H9 (cell line): ENCODE measurements at regions not wholly inside any gene's neighbourhood (a gene's known extent, or its start where the extent isn't known, plus 50 kb on each side); places are given as distances from the start of the nearest gene placed in this dataset.

Experiments used
- DNase-seq: peaks from one replicate; pipeline ENCODE4 v3.0.0-alpha.2; 2017
- H2AFZ ChIP-seq: one replicate; pipeline ENCODE4 v1.6.1; 2013; ENCODE audit warnings: mild to moderate bottlenecking, low read length, control low read depth, moderate library complexity
- H2AK5ac ChIP-seq: 2 replicates; pipeline ENCODE4 v1.6.1; 2013; ENCODE audit warnings: low read length, control low read depth, mixed read lengths; ENCODE audit not compliant: insufficient read length
- H2BK120ac ChIP-seq: one replicate; pipeline ENCODE4 v1.6.1; 2013; ENCODE audit warnings: low read depth, mild to moderate bottlenecking, low read length, control low read depth, inconsistent platforms; ENCODE audit not compliant: poor library complexity, severe bottlenecking
- H2BK12ac ChIP-seq: 2 replicates; pipeline ENCODE4 v1.6.1; 2013; ENCODE audit warnings: low read length, control low read depth, mixed read lengths, low read depth; ENCODE audit not compliant: insufficient read length
- H2BK15ac ChIP-seq: 2 replicates; pipeline ENCODE4 v1.6.1; 2013; ENCODE audit warnings: low read depth, low read length, control low read depth
- H2BK20ac ChIP-seq: one replicate; pipeline ENCODE4 v1.6.1; 2013; ENCODE audit warnings: low read depth, mild to moderate bottlenecking, low read length, control low read depth, inconsistent platforms; ENCODE audit not compliant: poor library complexity, severe bottlenecking
- H2BK5ac ChIP-seq: 2 replicates; pipeline ENCODE4 v1.6.1; 2013; ENCODE audit warnings: low read length, control low read depth, mixed read lengths; ENCODE audit not compliant: insufficient read length
- H3K14ac ChIP-seq: 2 replicates; pipeline ENCODE4 v1.6.1; 2013; ENCODE audit warnings: low read length, control low read depth; ENCODE audit not compliant: insufficient read depth
- H3K18ac ChIP-seq: 2 replicates; pipeline ENCODE4 v1.6.1; 2013; ENCODE audit warnings: low read depth, mild to moderate bottlenecking, mixed read lengths, low read length, control low read depth; ENCODE audit not compliant: insufficient read length
- H3K23ac ChIP-seq: 2 replicates; pipeline ENCODE4 v1.6.1; 2013; ENCODE audit warnings: low read length, control low read depth, mixed read lengths, low read depth; ENCODE audit not compliant: insufficient read length
- H3K23me2 ChIP-seq: 2 replicates; pipeline ENCODE4 v1.6.1; 2013; ENCODE audit warnings: low read depth, mild to moderate bottlenecking, mixed read lengths, low read length, control low read depth; ENCODE audit not compliant: insufficient read length, poor library complexity, severe bottlenecking
- H3K27ac ChIP-seq: 2 replicates; pipeline ENCODE4 v1.5.1; 2013; ENCODE audit warnings: low read length, control low read depth, mixed read lengths, low read depth; ENCODE audit not compliant: insufficient read length
- H3K27me3 ChIP-seq: 2 replicates; pipeline ENCODE4 v1.6.1; 2013; ENCODE audit warnings: low read length, control low read depth, inconsistent platforms; ENCODE audit not compliant: insufficient read depth
- H3K4ac ChIP-seq: 2 replicates; pipeline ENCODE4 v1.6.1; 2013; ENCODE audit warnings: low read depth, mild to moderate bottlenecking, control low read depth, inconsistent platforms, low read length, moderate library complexity
- H3K4me1 ChIP-seq: 2 replicates; pipeline ENCODE4 v1.6.1; 2013; ENCODE audit warnings: low read length, control low read depth, inconsistent platforms; ENCODE audit not compliant: insufficient read depth
- H3K4me2 ChIP-seq: 2 replicates; pipeline ENCODE4 v1.6.1; 2013; ENCODE audit warnings: low read length, control low read depth, mixed read lengths; ENCODE audit not compliant: insufficient read length, insufficient read depth
- H3K56ac ChIP-seq: 2 replicates; pipeline ENCODE4 v1.6.1; 2013; ENCODE audit warnings: low read depth, mild to moderate bottlenecking, mixed read lengths, low read length, control low read depth; ENCODE audit not compliant: insufficient read length
- H3K79me1 ChIP-seq: 2 replicates; pipeline ENCODE4 v1.6.1; 2013; ENCODE audit warnings: low read depth, mild to moderate bottlenecking, moderate library complexity, low read length, control low read depth, inconsistent platforms; ENCODE audit not compliant: insufficient read depth, poor library complexity, severe bottlenecking
- H3K79me2 ChIP-seq: 2 replicates; pipeline ENCODE4 v1.6.1; 2013; ENCODE audit warnings: low read length, control low read depth, inconsistent platforms; ENCODE audit not compliant: insufficient read depth
- H3K9ac ChIP-seq: 2 replicates; pipeline ENCODE4 v1.6.1; 2013; ENCODE audit warnings: low read length, control low read depth, mixed read lengths; ENCODE audit not compliant: insufficient read length; ENCODE audit errors: extremely low read depth
- H3K9me3 ChIP-seq: one replicate; pipeline ENCODE4 v1.6.1; 2013; ENCODE audit warnings: low read depth, low read length, inconsistent platforms; ENCODE audit not compliant: control insufficient read depth
- H3T11ph ChIP-seq: one replicate; pipeline ENCODE4 v1.6.1; 2013; ENCODE audit warnings: mild to moderate bottlenecking, low read length, control low read depth, inconsistent platforms
- H4K20me1 ChIP-seq: one replicate; pipeline ENCODE4 v1.6.1; 2013; ENCODE audit not compliant: control insufficient read depth, insufficient read length, insufficient read depth
- H4K5ac ChIP-seq: 2 replicates; pipeline ENCODE4 v1.6.1; 2013; ENCODE audit warnings: low read depth, mild to moderate bottlenecking, mixed read lengths, low read length, control low read depth; ENCODE audit not compliant: insufficient read length
- H4K8ac ChIP-seq: replicated peaks from 2 replicates; pipeline ENCODE4 v1.6.1; 2013; ENCODE audit warnings: low read length, control low read depth, mixed read lengths, low read depth; ENCODE audit not compliant: insufficient read length
- H4K91ac ChIP-seq: 2 replicates; pipeline ENCODE4 v1.6.1; 2013; ENCODE audit warnings: low read depth, mild to moderate bottlenecking, moderate library complexity, mixed read lengths, low read length, control low read depth; ENCODE audit not compliant: insufficient read length
- H3K27ac Mint-ChIP-seq, 3 experiments: 2 replicates in 2 of 3; 3 replicates in 1 of 3; pipeline ENCODE4 v1.8.0; 2020 to 2021; ENCODE audit warnings: mixed read lengths in 3 of 3, mild to moderate bottlenecking in 1 of 3, moderate library complexity in 1 of 3
- H3K27me3 Mint-ChIP-seq: 2 replicates; pipeline ENCODE4 v1.8.0; 2021; ENCODE audit warnings: low read depth, mild to moderate bottlenecking, moderate library complexity, mixed read lengths
- H3K36me3 Mint-ChIP-seq, 3 experiments: 2 replicates in 2 of 3; 3 replicates in 1 of 3; pipeline ENCODE4 v1.8.0; 2020 to 2021; ENCODE audit warnings: low read depth in 3 of 3, mixed read lengths in 3 of 3; ENCODE audit not compliant: insufficient read depth in 1 of 3
- H3K4me1 Mint-ChIP-seq, 2 experiments: 2 replicates each; pipeline ENCODE4 v1.8.0; 2020; ENCODE audit warnings: mixed read lengths in 2 of 2
- H3K4me3 Mint-ChIP-seq, 2 experiments: 2 replicates in 1 of 2; 3 replicates in 1 of 2; pipeline ENCODE4 v1.8.0; 2020 to 2021; ENCODE audit warnings: mild to moderate bottlenecking in 2 of 2, mixed read lengths in 2 of 2, moderate library complexity in 1 of 2
- H3K9me3 Mint-ChIP-seq, 2 experiments: 2 replicates in 1 of 2; 3 replicates in 1 of 2; pipeline ENCODE4 v1.8.0; 2020; ENCODE audit warnings: mild to moderate bottlenecking in 2 of 2, mixed read lengths in 2 of 2, moderate library complexity in 1 of 2
- CTCF ChIP-seq: fragments of 200-600 bp; sonication (generic); conservative IDR thresholded peaks from 3 replicates; pipeline ENCODE4 v1.8.0; 2021; ENCODE audit warnings: antibody characterized with exemption, mild to moderate bottlenecking
- WGBS: extraction: QIAGEN DNeasy Blood & Tissue Kit; methylation state at CpG from one replicate; pipeline ENCODE4 v1.1.7; 2013; ENCODE audit warnings: missing lambda C conversion rate, low lambda C conversion rate, mixed read lengths; ENCODE audit not compliant: insufficient read length; ENCODE audit errors: extremely low coverage; 5-methylcytosine and 5-hydroxymethylcytosine counted together

- Histone ChIP-seq H2AK5ac (no peak overlapping the region), H3K18ac (no peak overlapping the region)
- no CpG with 5 or more reads among the region's 1 CpG for WGBS
These were observed 264.9 kb upstream of the CCDC54 start for GRCh38 chr3:107112356-107112755.

More at GRCh38 chr3:107112356-107112755, 264.9 kb upstream of the CCDC54 start:
- H3K56ac ChIP-seq = no peak overlapping the region
- H3K9me3 ChIP-seq = no peaks in the 10 kb centered on the region
- DNase-seq = no peak
- H3K27me3 Mint-ChIP-seq = no peaks in the 10 kb centered on the region
- H3K36me3 Mint-ChIP-seq = peaks cover 0 to 4% (median 0%) of the 10 kb centered on the region in 3 experiments; a peak in 1 of 7 replicates
- no peak for TF ChIP-seq CTCF
- no peak overlapping the region for H2BK5ac ChIP-seq
- H3K4me2 ChIP-seq = no peak overlapping the region
- no peak overlapping the region for H2BK15ac ChIP-seq
- H3K4ac ChIP-seq = no peak overlapping the region
- no peak overlapping the region for H3K23ac ChIP-seq
- no peak overlapping the region for H3K27ac Mint-ChIP-seq
- H2BK120ac ChIP-seq = no peak overlapping the region
- H3K79me1 ChIP-seq = no peaks in the 10 kb centered on the region
- H3K4me3 Mint-ChIP-seq = no peak overlapping the region
- no peaks in the 10 kb centered on the region for H3K4me1 ChIP-seq
- no peak overlapping the region for H2BK20ac ChIP-seq
- no peak overlapping the region for H3K14ac ChIP-seq
- H2AFZ ChIP-seq = no peak overlapping the region
- H3K79me2 ChIP-seq = no peaks in the 10 kb centered on the region
- no peaks in the 10 kb centered on the region for H3K23me2 ChIP-seq
- H3K27me3 ChIP-seq = no peaks in the 10 kb centered on the region
- no peaks in the 10 kb centered on the region for H3K4me1 Mint-ChIP-seq
- H3K9me3 Mint-ChIP-seq = peaks cover 4% of the 10 kb centered on the region in 2 experiments; a peak in 3 of 5 replicates
- H2BK12ac ChIP-seq = no peak overlapping the region
- H3K27ac ChIP-seq = no peak overlapping the region
- no peak overlapping the region for H4K8ac ChIP-seq
- H3K9ac ChIP-seq = no peak overlapping the region
- H4K20me1 ChIP-seq = no peaks in the 10 kb centered on the region
- no peak overlapping the region for H3T11ph ChIP-seq
- no peak overlapping the region for H4K91ac ChIP-seq
- no peak overlapping the region for H4K5ac ChIP-seq
